ENCODE measurements at regions not wholly inside any gene's neighbourhood (a gene's known extent, or its start where the extent isn't known, plus 50 kb on each side); places are given as distances from the start of the nearest gene placed in this dataset.

DNA sequence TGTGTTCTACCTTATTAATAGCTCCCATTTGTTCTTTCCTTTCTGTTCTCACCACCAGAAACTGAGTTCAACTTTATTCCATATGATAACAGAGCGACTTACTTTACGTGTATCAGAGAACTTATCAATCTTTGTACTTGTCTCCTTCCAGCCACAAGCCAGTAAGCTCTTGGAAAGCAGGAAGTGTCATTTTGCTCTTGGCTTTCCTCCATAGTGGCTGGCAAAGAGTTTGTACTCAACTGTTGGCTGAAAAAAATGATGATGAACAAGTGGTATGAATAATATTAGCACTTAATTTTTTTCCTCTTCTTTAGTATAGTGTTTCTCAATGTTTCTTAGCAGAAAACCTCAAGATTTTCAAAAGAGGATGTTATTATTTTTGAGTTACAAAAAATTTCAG lies 182.4 kb upstream of the TOM1L1 start:
- Histone ChIP-seq H3K36me3 (no peaks in the 10 kb centered on the region), H3K4me2 (no peak overlapping the region), H4K20me1 (ENCODE audit: low read depth) (no peaks in the 10 kb centered on the region), H3K79me2 (ENCODE audit: low read depth) (no peaks in the 10 kb centered on the region), H2AFZ (replicated peaks) (no peak overlapping the region), H3K27ac (no peak overlapping the region), H3K4me3 (no peak overlapping the region), H3K4me1 (no peaks in the 10 kb centered on the region), H3K27me3 (no peaks in the 10 kb centered on the region), H3K9me3 (ENCODE audit: low read depth) (no peaks in the 10 kb centered on the region), H3K9ac (no peak overlapping the region), H3F3A (ENCODE audit: low read depth) (no peaks in the 10 kb centered on the region)
- no peaks in the 10 kb centered on the region for H3K27me3 Mint-ChIP-seq (ENCODE audit: insufficient read depth, low read depth)
- TF ChIP-seq, protein P1, sequence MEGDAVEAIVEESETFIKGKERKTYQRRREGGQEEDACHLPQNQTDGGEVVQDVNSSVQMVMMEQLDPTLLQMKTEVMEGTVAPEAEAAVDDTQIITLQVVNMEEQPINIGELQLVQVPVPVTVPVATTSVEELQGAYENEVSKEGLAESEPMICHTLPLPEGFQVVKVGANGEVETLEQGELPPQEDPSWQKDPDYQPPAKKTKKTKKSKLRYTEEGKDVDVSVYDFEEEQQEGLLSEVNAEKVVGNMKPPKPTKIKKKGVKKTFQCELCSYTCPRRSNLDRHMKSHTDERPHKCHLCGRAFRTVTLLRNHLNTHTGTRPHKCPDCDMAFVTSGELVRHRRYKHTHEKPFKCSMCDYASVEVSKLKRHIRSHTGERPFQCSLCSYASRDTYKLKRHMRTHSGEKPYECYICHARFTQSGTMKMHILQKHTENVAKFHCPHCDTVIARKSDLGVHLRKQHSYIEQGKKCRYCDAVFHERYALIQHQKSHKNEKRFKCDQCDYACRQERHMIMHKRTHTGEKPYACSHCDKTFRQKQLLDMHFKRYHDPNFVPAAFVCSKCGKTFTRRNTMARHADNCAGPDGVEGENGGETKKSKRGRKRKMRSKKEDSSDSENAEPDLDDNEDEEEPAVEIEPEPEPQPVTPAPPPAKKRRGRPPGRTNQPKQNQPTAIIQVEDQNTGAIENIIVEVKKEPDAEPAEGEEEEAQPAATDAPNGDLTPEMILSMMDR (IDR thresholded peaks at IDR 0.05) = no peak
- no peak for TF ChIP-seq EZH2 (IDR thresholded peaks at IDR 0.05)
- TF ChIP-seq EZH2phosphoT487 (IDR thresholded peaks at IDR 0.05) = no peak
- H3K27ac Mint-ChIP-seq = no peak overlapping the region
- H3K4me3 Mint-ChIP-seq = no peak overlapping the region
- DNase-seq (ENCODE audit: low spot score) = no peak
- H3K36me3 Mint-ChIP-seq = no peaks in the 10 kb centered on the region
- no peaks in the 10 kb centered on the region for H3K4me1 Mint-ChIP-seq
- no peaks in the 10 kb centered on the region for H3K9me3 Mint-ChIP-seq

DNA sequence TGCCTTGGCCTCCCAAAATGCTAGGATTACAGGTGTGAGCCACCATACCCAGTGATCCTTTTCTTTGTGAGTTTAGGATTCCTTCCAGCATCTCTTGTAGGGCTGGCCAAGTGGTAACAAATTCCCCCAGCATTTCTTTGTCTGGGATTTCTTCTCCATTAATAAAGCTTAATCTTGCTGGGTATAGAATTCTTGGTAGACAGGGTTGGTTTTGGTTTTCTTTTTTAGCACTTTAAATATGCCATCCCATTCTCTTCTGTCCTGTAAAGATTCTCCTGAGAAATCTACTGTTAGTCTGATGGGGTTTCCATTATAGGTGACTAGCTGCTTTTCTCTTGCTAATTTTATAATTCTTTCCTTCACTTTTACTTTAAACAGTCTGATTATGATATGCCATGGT lies 173.0 kb upstream of the TOM1L1 start:
- Histone ChIP-seq H3K27me3 (no peaks in the 10 kb centered on the region), H3K9me3 (ENCODE audit: low read depth) (peaks cover 7% of the 10 kb centered on the region), H3K36me3 (no peaks in the 10 kb centered on the region), H3F3A (ENCODE audit: low read depth) (no peaks in the 10 kb centered on the region), H3K4me1 (no peaks in the 10 kb centered on the region), H3K4me3 (no peak overlapping the region), H3K9ac (no peak overlapping the region), H3K27ac (no peak overlapping the region), H3K79me2 (ENCODE audit: low read depth) (no peaks in the 10 kb centered on the region), H3K4me2 (no peak overlapping the region), H2AFZ (replicated peaks) (no peak overlapping the region), H4K20me1 (ENCODE audit: low read depth) (no peaks in the 10 kb centered on the region)
- no peaks in the 10 kb centered on the region for H3K36me3 Mint-ChIP-seq
- H3K4me1 Mint-ChIP-seq = no peaks in the 10 kb centered on the region
- H3K27me3 Mint-ChIP-seq (ENCODE audit: insufficient read depth, low read depth) = peaks cover 4% of the 10 kb centered on the region
- TF ChIP-seq, protein P1 (IDR thresholded peaks at IDR 0.05) = no peak
- TF ChIP-seq EZH2phosphoT487 (IDR thresholded peaks at IDR 0.05) (no peak), EZH2 (IDR thresholded peaks at IDR 0.05) (no peak)
- peak; percentile 5 for DNase-seq (ENCODE audit: low spot score)
- no peak overlapping the region for H3K27ac Mint-ChIP-seq
- peaks cover 32% of the 10 kb centered on the region for H3K9me3 Mint-ChIP-seq
- H3K4me3 Mint-ChIP-seq = no peak overlapping the region

DNA sequence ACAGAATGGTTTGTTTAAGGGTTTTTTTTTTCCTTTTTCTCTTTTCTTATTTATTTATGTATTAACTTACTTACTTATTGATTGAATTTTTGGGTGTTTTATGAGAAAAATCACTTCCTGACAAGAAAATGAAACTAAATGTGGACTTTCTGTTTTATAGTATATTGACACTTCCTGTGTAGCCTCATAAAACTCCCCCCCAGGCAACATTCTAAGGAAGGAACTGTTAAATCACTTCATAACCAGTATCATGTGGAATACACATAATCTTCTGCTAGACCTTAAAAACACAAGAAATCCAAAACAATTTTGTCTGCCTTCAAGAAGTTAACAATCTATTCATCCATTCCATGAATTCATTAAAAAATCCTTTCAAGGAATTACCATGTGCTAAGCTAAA lies 164.1 kb upstream of the TOM1L1 start:
- H3K36me3 Mint-ChIP-seq = no peaks in the 10 kb centered on the region
- TF ChIP-seq EZH2phosphoT487 (IDR thresholded peaks at IDR 0.05) (no peak), EZH2 (IDR thresholded peaks at IDR 0.05) (no peak)
- TF ChIP-seq, protein P1 (IDR thresholded peaks at IDR 0.05) = no peak
- DNase-seq (ENCODE audit: low spot score) = no peak
- Histone ChIP-seq H3K9ac (no peak overlapping the region), H4K20me1 (ENCODE audit: low read depth) (no peaks in the 10 kb centered on the region), H3K36me3 (no peaks in the 10 kb centered on the region), H2AFZ (replicated peaks) (no peak overlapping the region), H3K4me1 (no peaks in the 10 kb centered on the region), H3K79me2 (ENCODE audit: low read depth) (no peaks in the 10 kb centered on the region), H3K4me3 (no peak overlapping the region), H3K27me3 (no peaks in the 10 kb centered on the region), H3K9me3 (ENCODE audit: low read depth) (no peaks in the 10 kb centered on the region), H3F3A (ENCODE audit: low read depth) (no peaks in the 10 kb centered on the region), H3K4me2 (no peak overlapping the region), H3K27ac (no peak overlapping the region)
- H3K27ac Mint-ChIP-seq = no peak overlapping the region
- H3K27me3 Mint-ChIP-seq (ENCODE audit: insufficient read depth, low read depth) = no peaks in the 10 kb centered on the region
- H3K4me3 Mint-ChIP-seq = no peak overlapping the region
- H3K9me3 Mint-ChIP-seq = peaks cover 5% of the 10 kb centered on the region
- no peaks in the 10 kb centered on the region for H3K4me1 Mint-ChIP-seq

DNA sequence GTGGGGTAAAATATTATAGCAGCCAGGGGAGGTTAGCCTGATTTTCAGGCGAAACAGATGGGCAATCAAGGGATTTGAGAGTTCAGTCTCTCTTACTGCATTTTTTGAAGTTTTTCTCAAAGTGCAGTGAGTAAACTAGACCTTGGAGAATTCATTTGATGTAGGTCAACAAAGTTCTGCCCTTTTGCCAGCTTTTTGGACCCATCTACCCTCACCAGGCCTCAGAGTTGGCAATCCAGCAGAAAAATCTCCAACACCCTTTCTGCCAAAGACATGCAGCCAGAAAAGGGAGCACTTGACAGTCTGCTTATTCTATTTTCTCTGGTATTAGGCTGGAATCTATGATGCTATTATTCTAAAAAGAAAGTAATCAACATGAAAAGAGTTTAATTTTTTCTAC lies 162.2 kb upstream of the TOM1L1 start:
- Histone ChIP-seq H3K9me3 (ENCODE audit: low read depth) (no peaks in the 10 kb centered on the region), H3K79me2 (ENCODE audit: low read depth) (no peaks in the 10 kb centered on the region), H3K36me3 (no peaks in the 10 kb centered on the region), H3K9ac (no peak overlapping the region), H3K27me3 (no peaks in the 10 kb centered on the region), H3K4me3 (no peak overlapping the region), H3K4me1 (no peaks in the 10 kb centered on the region), H4K20me1 (ENCODE audit: low read depth) (no peaks in the 10 kb centered on the region), H3F3A (ENCODE audit: low read depth) (no peaks in the 10 kb centered on the region), H3K4me2 (no peak overlapping the region), H3K27ac (no peak overlapping the region), H2AFZ (replicated peaks) (no peak overlapping the region)
- Mint-ChIP-seq H3K36me3 (no peaks in the 10 kb centered on the region), H3K9me3 (no peaks in the 10 kb centered on the region), H3K4me3 (no peak overlapping the region), H3K4me1 (no peaks in the 10 kb centered on the region), H3K27ac (no peak overlapping the region), H3K27me3 (ENCODE audit: insufficient read depth, low read depth) (no peaks in the 10 kb centered on the region)
- TF ChIP-seq, protein P1 (IDR thresholded peaks at IDR 0.05) = no peak
- TF ChIP-seq EZH2phosphoT487 (IDR thresholded peaks at IDR 0.05) = no peak
- TF ChIP-seq EZH2 (IDR thresholded peaks at IDR 0.05) = no peak
- DNase-seq (ENCODE audit: low spot score) = no peak

All from neural progenitor cell (in vitro differentiated cells).